Gastroesophageal sphincter (tissue), 3 donors: ENCODE measurements at regions not wholly inside any gene's neighbourhood (a gene's known extent, or its start where the extent isn't known, plus 50 kb on each side); places are given as distances from the start of the nearest gene placed in this dataset.

Experiments
- CTCF ChIP-seq, 4 experiments: fragments of 200-600 bp in 2 of 4; fragments of 450-650 bp in 2 of 4; sonication (generic) in 1 of 4; IDR thresholded peaks; one replicate each; pipeline ENCODE4 v1.5.1; 2017 to 2019; ENCODE audit warnings: antibody characterized with exemption in 4 of 4, mild to moderate bottlenecking in 2 of 4, moderate library complexity in 2 of 4
- EP300 ChIP-seq: sonication (generic); formaldehyde crosslinking; IDR thresholded peaks from one replicate; pipeline ENCODE4 v1.6.1; 2017; ENCODE audit warnings: antibody characterized with exemption, mild to moderate bottlenecking

GRCh38 chr13:74024856-74025255 is 109.3 kb downstream of the KLF12 start:
- TF ChIP-seq CTCF (IDR thresholded peaks at IDR 0.05) (no peak), EP300 (no peak)
